Body of pancreas (tissue), 4 donors: ENCODE measurements at regions not wholly inside any gene's neighbourhood (a gene's known extent, or its start where the extent isn't known, plus 50 kb on each side); places are given as distances from the start of the nearest gene placed in this dataset.

Experiments used
- ATAC-seq: fragments of 150-250 bp; one replicate; pipeline ENCODE4 v1.9.1; 2016
- DNase-seq, 4 donors: peaks; one replicate each; pipeline ENCODE4 v3.0.0-alpha.2; 2019
- H3K27ac ChIP-seq, 4 donors: fragments of 200-600 bp; sonication (generic); 1 replicate in 3 of 4; 2 replicates in 1 of 4; pipeline versions ENCODE4 v1.5.1 to v1.6.1; 2016 to 2019; ENCODE audit warnings: mild to moderate bottlenecking in 1 of 4, mixed read lengths in 1 of 4, moderate library complexity in 1 of 4
- H3K27me3 ChIP-seq, 2 donors: fragments of 200-600 bp; sonication (generic); one replicate each; pipeline ENCODE4 v1.6.0; 2016; ENCODE audit warnings: mild to moderate bottlenecking in 1 of 2
- H3K36me3 ChIP-seq, 2 donors: fragments of 200-600 bp; sonication (generic); replicated peaks in 1 of 2; 2 replicates each; pipeline ENCODE4 v1.5.1; 2016; ENCODE audit warnings: low read depth in 2 of 2; ENCODE audit not compliant: insufficient read depth in 1 of 2
- H3K4me1 ChIP-seq: fragments of 200-600 bp; sonication (generic); one replicate; pipeline ENCODE4 v1.6.0; 2016
- H3K4me3 ChIP-seq, 2 donors: fragments of 200-600 bp; sonication (generic); 1 replicate in 1 of 2; 2 replicates in 1 of 2; pipeline ENCODE4 v1.5.1; 2016 to 2019
- H3K9me3 ChIP-seq, 3 donors: fragments of 200-600 bp; sonication (generic); 1 replicate in 2 of 3; 2 replicates in 1 of 3; pipeline ENCODE4 v1.5.1; 2016
- POLR2A ChIP-seq, 3 donors: fragments of 450-650 bp; IDR thresholded peaks; one replicate each; pipeline ENCODE4 v1.6.1; 2016; ENCODE audit warnings: antibody characterized with exemption in 3 of 3, mild to moderate bottlenecking in 2 of 3
- WGBS, 2 donors: methylation state at CpG; one replicate each; pipeline ENCODE4 v1.1.5; 2017; 5-methylcytosine and 5-hydroxymethylcytosine counted together
- intact Hi-C: fragments of 100-400 bp; cut with DNase I; formaldehyde crosslinking; loops from one replicate; pipeline ENCODE4 v1.15.1; 2023
- TF ChIP-seq, protein P1 (sequence below), 7 experiments: fragments of 450-650 bp in 4 of 7; fragments of 200-600 bp in 3 of 7; sonication (generic) in 3 of 7; IDR thresholded peaks; one replicate each; pipeline ENCODE4 v1.5.1; 2016 to 2019; ENCODE audit warnings: antibody characterized with exemption in 7 of 7

DNA sequence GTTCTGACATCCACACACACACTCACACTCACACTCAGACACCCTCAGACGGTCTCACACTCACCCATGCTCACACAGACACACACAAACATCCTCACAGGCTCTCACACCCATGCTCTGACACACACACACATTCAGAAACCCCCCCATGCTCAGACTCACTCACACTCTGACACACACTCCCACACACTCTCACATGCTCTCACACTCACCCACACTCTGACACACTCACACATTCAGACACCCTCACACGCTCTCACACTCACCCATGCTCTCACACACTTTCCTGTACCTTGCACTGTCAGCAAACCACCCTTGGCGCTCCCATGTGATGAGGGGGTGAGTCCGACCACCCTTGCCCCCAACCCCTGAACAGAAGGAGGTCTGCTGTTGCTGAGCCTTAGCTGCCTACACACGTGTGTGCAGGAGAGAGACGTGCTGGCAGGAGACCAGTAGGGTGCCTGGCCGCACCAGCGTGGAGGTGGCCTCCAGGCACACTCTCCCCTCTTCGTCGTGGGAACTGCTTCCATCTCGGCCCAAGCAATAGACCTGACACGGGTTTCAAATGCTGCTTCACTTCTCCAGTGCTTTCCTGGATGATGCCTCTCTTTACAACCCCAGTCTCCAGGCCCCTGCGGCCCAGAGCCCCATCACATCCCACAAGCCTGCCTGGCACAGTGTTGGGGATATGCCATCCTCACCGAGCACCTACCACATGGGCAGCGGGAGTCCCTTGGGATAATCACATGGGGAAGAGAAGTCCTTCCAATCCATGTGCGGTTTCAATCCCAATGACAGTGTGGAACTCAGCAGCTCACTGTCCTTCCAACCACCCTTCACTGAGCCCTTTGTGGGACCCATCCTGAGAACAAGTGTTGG is 267.8 kb upstream of the FOXF1 start:
- ATAC-seq (no peak), DNase-seq (peak in 1 of 4 donors; percentile 2)
- Histone ChIP-seq H3K4me3 (no peak overlapping the region), H3K27ac (no peak overlapping the region), H3K36me3 (no peaks in the 10 kb centered on the region), H3K27me3 (no peaks in the 10 kb centered on the region), H3K9me3 (no peaks in the 10 kb centered on the region), H3K4me1 (no peaks in the 10 kb centered on the region)
- TF ChIP-seq, protein P1, sequence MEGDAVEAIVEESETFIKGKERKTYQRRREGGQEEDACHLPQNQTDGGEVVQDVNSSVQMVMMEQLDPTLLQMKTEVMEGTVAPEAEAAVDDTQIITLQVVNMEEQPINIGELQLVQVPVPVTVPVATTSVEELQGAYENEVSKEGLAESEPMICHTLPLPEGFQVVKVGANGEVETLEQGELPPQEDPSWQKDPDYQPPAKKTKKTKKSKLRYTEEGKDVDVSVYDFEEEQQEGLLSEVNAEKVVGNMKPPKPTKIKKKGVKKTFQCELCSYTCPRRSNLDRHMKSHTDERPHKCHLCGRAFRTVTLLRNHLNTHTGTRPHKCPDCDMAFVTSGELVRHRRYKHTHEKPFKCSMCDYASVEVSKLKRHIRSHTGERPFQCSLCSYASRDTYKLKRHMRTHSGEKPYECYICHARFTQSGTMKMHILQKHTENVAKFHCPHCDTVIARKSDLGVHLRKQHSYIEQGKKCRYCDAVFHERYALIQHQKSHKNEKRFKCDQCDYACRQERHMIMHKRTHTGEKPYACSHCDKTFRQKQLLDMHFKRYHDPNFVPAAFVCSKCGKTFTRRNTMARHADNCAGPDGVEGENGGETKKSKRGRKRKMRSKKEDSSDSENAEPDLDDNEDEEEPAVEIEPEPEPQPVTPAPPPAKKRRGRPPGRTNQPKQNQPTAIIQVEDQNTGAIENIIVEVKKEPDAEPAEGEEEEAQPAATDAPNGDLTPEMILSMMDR (IDR thresholded peaks at IDR 0.05) = no peak
- no peak for TF ChIP-seq POLR2A (IDR thresholded peaks at IDR 0.05)
- intact Hi-C loops = no loop called here
- WGBS, 2 donors = 81 to 82% methylated on average over 11 to 12 of the region's 16 CpGs

DNA sequence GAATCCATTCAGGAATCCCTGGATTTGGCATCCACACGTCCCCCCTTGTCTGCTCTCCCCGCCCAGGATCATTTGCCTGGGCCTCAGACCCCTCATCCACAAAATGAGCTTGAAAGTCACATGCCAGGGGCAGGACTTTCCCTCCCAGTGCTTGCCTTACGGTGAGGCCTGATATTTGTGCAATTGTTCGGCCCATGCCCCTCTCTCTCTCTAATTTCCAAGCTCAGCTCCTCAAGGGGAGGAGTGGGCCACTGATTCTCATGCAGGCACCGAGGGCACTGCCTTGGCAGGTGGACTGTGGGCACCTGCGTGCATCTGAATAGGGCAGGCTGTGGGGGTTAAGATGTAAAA is 267.2 kb upstream of the FOXF1 start:
- no peak for DNase-seq
- no peak for ATAC-seq
- Histone ChIP-seq H3K27me3 (no peaks in the 10 kb centered on the region), H3K9me3 (no peaks in the 10 kb centered on the region), H3K4me1 (no peaks in the 10 kb centered on the region), H3K4me3 (no peak overlapping the region), H3K27ac (no peak overlapping the region), H3K36me3 (no peaks in the 10 kb centered on the region)
- 63 to 69% methylated on average over 5 to 6 of the region's 6 CpGs for WGBS, 2 donors
- no peak for TF ChIP-seq POLR2A (IDR thresholded peaks at IDR 0.05)
- TF ChIP-seq, protein P1 (IDR thresholded peaks at IDR 0.05) = no peak
- intact Hi-C loops = no loop called here

DNA sequence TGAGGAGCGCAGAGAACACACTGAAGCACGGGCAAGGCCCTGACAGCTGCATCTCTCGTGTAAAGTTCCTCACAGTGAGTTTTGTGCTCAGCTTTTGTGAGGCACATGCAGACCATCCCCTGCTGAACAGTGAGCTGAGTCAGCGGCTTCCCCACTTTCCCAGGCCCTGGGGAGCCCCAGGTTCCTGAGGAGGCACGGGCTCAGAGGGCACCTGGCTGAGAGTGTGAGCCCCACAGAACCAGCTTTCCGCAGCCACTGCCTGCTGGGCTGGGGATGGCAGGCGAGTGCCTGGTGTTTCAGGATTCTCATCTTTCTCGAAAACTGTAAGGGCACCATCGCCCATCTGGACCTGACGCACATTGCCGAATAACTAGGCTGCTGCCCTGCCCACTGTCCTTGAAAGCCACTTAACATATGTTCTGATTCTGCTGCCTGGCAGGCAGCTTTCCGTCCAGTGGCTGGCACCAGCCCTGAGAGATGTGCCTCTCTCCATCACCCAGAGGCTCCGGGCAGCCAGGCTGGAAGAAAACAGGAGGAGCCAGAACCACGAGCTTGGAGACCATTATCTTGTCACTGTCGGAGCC is 266.7 kb upstream of the FOXF1 start:
- DNase-seq = peak in 1 of 4 donors; percentile 3
- Histone ChIP-seq H3K27me3 (no peaks in the 10 kb centered on the region), H3K9me3 (no peaks in the 10 kb centered on the region), H3K36me3 (no peaks in the 10 kb centered on the region), H3K4me3 (no peak overlapping the region), H3K4me1 (no peaks in the 10 kb centered on the region), H3K27ac (no peak overlapping the region)
- TF ChIP-seq, protein P1 (IDR thresholded peaks at IDR 0.05) = no peak
- no peak for TF ChIP-seq POLR2A (IDR thresholded peaks at IDR 0.05)
- ATAC-seq = no peak
- 59 to 82% methylated on average over 6 to 15 of the region's 15 CpGs for WGBS, 2 donors
- intact Hi-C loops = no loop called here

DNA sequence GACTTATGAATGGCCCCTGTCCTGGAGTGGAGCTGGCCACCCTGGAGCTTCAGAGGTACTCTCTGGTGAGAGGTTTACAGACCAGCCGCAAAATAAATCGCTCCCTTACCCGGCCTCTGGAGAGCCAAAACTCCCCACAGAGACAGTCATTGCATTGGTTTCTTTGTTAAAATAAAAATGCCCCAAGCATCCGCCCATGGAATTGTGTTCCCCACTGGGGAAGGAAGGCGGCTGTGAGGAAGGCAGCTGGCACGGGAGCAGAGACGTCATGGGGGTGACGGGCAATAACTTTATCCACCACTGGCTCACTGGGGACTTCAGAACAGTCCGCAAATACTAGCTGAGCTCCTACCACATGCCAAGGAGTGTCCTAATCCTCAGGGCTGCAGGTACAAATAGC is 266.2 kb upstream of the FOXF1 start:
- TF ChIP-seq, protein P1 (IDR thresholded peaks at IDR 0.05) = no peak
- Histone ChIP-seq H3K4me1 (no peaks in the 10 kb centered on the region), H3K4me3 (no peak overlapping the region), H3K36me3 (no peaks in the 10 kb centered on the region), H3K27me3 (no peaks in the 10 kb centered on the region), H3K27ac (no peak overlapping the region), H3K9me3 (no peaks in the 10 kb centered on the region)
- DNase-seq (no peak), ATAC-seq (no peak)
- 75 to 77% methylated on average over 9 of the region's 9 CpGs for WGBS, 2 donors
- intact Hi-C loops = no loop called here
